ENCODE measurements at regions not wholly inside any gene's neighbourhood (a gene's known extent, or its start where the extent isn't known, plus 50 kb on each side); places are given as distances from the start of the nearest gene placed in this dataset.

- no peak overlapping the region for H3K4me3 Mint-ChIP-seq (ENCODE audit: unreplicated experiment)
- intact Hi-C loops (cut with micrococcal nuclease; ENCODE audit: unreplicated experiment) = no loop called here
- peaks cover 7% of the 10 kb centered on the region for H3K27me3 Mint-ChIP-seq (ENCODE audit: insufficient read depth, unreplicated experiment)
- peaks cover 6% of the 10 kb centered on the region for H3K36me3 Mint-ChIP-seq (ENCODE audit: insufficient read depth, unreplicated experiment)
- ChIA-PET POLR2A (no interaction called here), CTCF (no interaction called here)
- no TSS peak for BruUV-seq (replicated peaks)
- Histone ChIP-seq H3K36me3 (ENCODE audit: control insufficient read depth, insufficient read depth, low read length) (no peaks in the 10 kb centered on the region), H3K9me3 (no peaks in the 10 kb centered on the region), H3K27me3 (replicated peaks; ENCODE audit: control insufficient read depth, insufficient read depth, low read length) (no peaks in the 10 kb centered on the region), H3K4me3 (ENCODE audit: low read depth, low read length) (no peak overlapping the region), H3K4me1 (no peaks in the 10 kb centered on the region)
- no peaks in the 10 kb centered on the region for H3K4me1 Mint-ChIP-seq (ENCODE audit: low read depth, unreplicated experiment)
- TF ChIP-seq, protein P1, sequence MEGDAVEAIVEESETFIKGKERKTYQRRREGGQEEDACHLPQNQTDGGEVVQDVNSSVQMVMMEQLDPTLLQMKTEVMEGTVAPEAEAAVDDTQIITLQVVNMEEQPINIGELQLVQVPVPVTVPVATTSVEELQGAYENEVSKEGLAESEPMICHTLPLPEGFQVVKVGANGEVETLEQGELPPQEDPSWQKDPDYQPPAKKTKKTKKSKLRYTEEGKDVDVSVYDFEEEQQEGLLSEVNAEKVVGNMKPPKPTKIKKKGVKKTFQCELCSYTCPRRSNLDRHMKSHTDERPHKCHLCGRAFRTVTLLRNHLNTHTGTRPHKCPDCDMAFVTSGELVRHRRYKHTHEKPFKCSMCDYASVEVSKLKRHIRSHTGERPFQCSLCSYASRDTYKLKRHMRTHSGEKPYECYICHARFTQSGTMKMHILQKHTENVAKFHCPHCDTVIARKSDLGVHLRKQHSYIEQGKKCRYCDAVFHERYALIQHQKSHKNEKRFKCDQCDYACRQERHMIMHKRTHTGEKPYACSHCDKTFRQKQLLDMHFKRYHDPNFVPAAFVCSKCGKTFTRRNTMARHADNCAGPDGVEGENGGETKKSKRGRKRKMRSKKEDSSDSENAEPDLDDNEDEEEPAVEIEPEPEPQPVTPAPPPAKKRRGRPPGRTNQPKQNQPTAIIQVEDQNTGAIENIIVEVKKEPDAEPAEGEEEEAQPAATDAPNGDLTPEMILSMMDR (IDR thresholded peaks at IDR 0.05; ENCODE audit: insufficient read depth in 1 of 2, low read depth in 1 of 2, low read length in 1 of 2, severe bottlenecking in 1 of 2, unreplicated experiment in 1 of 2) = no peak
- no peak overlapping the region for H3K27ac Mint-ChIP-seq (ENCODE audit: unreplicated experiment)
- DNase-seq = no peak
- peaks cover 10% of the 10 kb centered on the region for H3K9me3 Mint-ChIP-seq (ENCODE audit: unreplicated experiment)
These were observed 229.9 kb downstream of the TFCP2L1 start for GRCh38 chr2:121055088-121055487.

GRCh38 chr2:121055501-121055900, 229.5 kb downstream of the TFCP2L1 start:
- CTCF ChIA-PET = no interaction called here
- TF ChIP-seq, protein P1 (IDR thresholded peaks at IDR 0.05; ENCODE audit: insufficient read depth in 1 of 2, low read depth in 1 of 2, low read length in 1 of 2, severe bottlenecking in 1 of 2, unreplicated experiment in 1 of 2) = no peak
- Mint-ChIP-seq H3K4me1 (ENCODE audit: low read depth, unreplicated experiment) (no peaks in the 10 kb centered on the region), H3K27ac (ENCODE audit: unreplicated experiment) (no peak overlapping the region), H3K36me3 (ENCODE audit: insufficient read depth, unreplicated experiment) (peaks cover 6% of the 10 kb centered on the region), H3K9me3 (ENCODE audit: unreplicated experiment) (peaks cover 10% of the 10 kb centered on the region), H3K27me3 (ENCODE audit: insufficient read depth, unreplicated experiment) (peaks cover 7% of the 10 kb centered on the region), H3K4me3 (ENCODE audit: unreplicated experiment) (no peak overlapping the region)
- no peaks in the 10 kb centered on the region for H3K4me1 ChIP-seq
- H3K4me3 ChIP-seq (ENCODE audit: low read depth, low read length) = no peak overlapping the region
- H3K27me3 ChIP-seq (replicated peaks; ENCODE audit: control insufficient read depth, insufficient read depth, low read length) = no peaks in the 10 kb centered on the region
- no TSS peak for BruUV-seq (replicated peaks)
- H3K36me3 ChIP-seq (ENCODE audit: control insufficient read depth, insufficient read depth, low read length) = no peaks in the 10 kb centered on the region
- no peaks in the 10 kb centered on the region for H3K9me3 ChIP-seq
- intact Hi-C loops (cut with micrococcal nuclease; ENCODE audit: unreplicated experiment) = no loop called here
- POLR2A ChIA-PET = no interaction called here
- no peak for DNase-seq

GRCh38 chr2:121058852-121059558, 226.0 kb downstream of the TFCP2L1 start:
- Mint-ChIP-seq H3K36me3 (ENCODE audit: insufficient read depth, unreplicated experiment) (peaks cover 4% of the 10 kb centered on the region), H3K4me3 (ENCODE audit: unreplicated experiment) (no peak overlapping the region), H3K27ac (ENCODE audit: unreplicated experiment) (no peak overlapping the region), H3K27me3 (ENCODE audit: insufficient read depth, unreplicated experiment) (peaks cover 10% of the 10 kb centered on the region), H3K4me1 (ENCODE audit: low read depth, unreplicated experiment) (no peaks in the 10 kb centered on the region), H3K9me3 (ENCODE audit: unreplicated experiment) (peaks cover 5% of the 10 kb centered on the region)
- ChIA-PET POLR2A (no interaction called here), CTCF (no interaction called here)
- no peaks in the 10 kb centered on the region for H3K36me3 ChIP-seq (ENCODE audit: control insufficient read depth, insufficient read depth, low read length)
- intact Hi-C loops (cut with micrococcal nuclease; ENCODE audit: unreplicated experiment) = no loop called here
- no peak for DNase-seq
- no peaks in the 10 kb centered on the region for H3K27me3 ChIP-seq (replicated peaks; ENCODE audit: control insufficient read depth, insufficient read depth, low read length)
- no peaks in the 10 kb centered on the region for H3K9me3 ChIP-seq
- no peak overlapping the region for H3K4me3 ChIP-seq (ENCODE audit: low read depth, low read length)
- TF ChIP-seq, protein P1 (IDR thresholded peaks at IDR 0.05; ENCODE audit: insufficient read depth in 1 of 2, low read depth in 1 of 2, low read length in 1 of 2, severe bottlenecking in 1 of 2, unreplicated experiment in 1 of 2) = no peak
- H3K4me1 ChIP-seq = no peaks in the 10 kb centered on the region
- no TSS peak for BruUV-seq (replicated peaks)

All from Caco-2 (cell line).